ENCODE measurements at regions not wholly inside any gene's neighbourhood (a gene's known extent, or its start where the extent isn't known, plus 50 kb on each side); places are given as distances from the start of the nearest gene placed in this dataset.

- Mint-ChIP-seq H3K36me3 (ENCODE audit: low read depth, unreplicated experiment) (no peaks in the 10 kb centered on the region), H3K27me3 (ENCODE audit: unreplicated experiment) (no peaks in the 10 kb centered on the region), H3K4me3 (ENCODE audit: unreplicated experiment) (no peak overlapping the region), H3K4me1 (ENCODE audit: unreplicated experiment) (peaks cover 4% of the 10 kb centered on the region), H3K9me3 (ENCODE audit: unreplicated experiment) (no peaks in the 10 kb centered on the region), H3K27ac (ENCODE audit: unreplicated experiment) (no peak overlapping the region)
- TF ChIP-seq CTCF (IDR thresholded peaks at IDR 0.05; ENCODE audit: unreplicated experiment) = no peak
- no peak for DNase-seq (ENCODE audit: low spot score)
Observed at GRCh38 chrX:13120017-13120416, 75.6 kb upstream of the FAM9C start.

GRCh38 chrX:13119386-13119785, 75.0 kb upstream of the FAM9C start:
- H3K27me3 Mint-ChIP-seq (ENCODE audit: unreplicated experiment) = peaks cover 1% of the 10 kb centered on the region
- no peaks in the 10 kb centered on the region for H3K36me3 Mint-ChIP-seq (ENCODE audit: low read depth, unreplicated experiment)
- no peak overlapping the region for H3K4me3 Mint-ChIP-seq (ENCODE audit: unreplicated experiment)
- H3K27ac Mint-ChIP-seq (ENCODE audit: unreplicated experiment) = no peak overlapping the region
- no peaks in the 10 kb centered on the region for H3K9me3 Mint-ChIP-seq (ENCODE audit: unreplicated experiment)
- no peak for TF ChIP-seq CTCF (IDR thresholded peaks at IDR 0.05; ENCODE audit: unreplicated experiment)
- DNase-seq (ENCODE audit: low spot score) = no peak
- H3K4me1 Mint-ChIP-seq (ENCODE audit: unreplicated experiment) = peaks cover 4% of the 10 kb centered on the region

- Mint-ChIP-seq H3K27me3 (ENCODE audit: unreplicated experiment) (peaks cover 1% of the 10 kb centered on the region), H3K9me3 (ENCODE audit: unreplicated experiment) (no peaks in the 10 kb centered on the region), H3K27ac (ENCODE audit: unreplicated experiment) (no peak overlapping the region), H3K4me3 (ENCODE audit: unreplicated experiment) (no peak overlapping the region), H3K36me3 (ENCODE audit: low read depth, unreplicated experiment) (no peaks in the 10 kb centered on the region), H3K4me1 (ENCODE audit: unreplicated experiment) (no peaks in the 10 kb centered on the region)
- DNase-seq (ENCODE audit: low spot score) = no peak
- TF ChIP-seq CTCF (IDR thresholded peaks at IDR 0.05; ENCODE audit: unreplicated experiment) = no peak
Observed at GRCh38 chrX:13115146-13115855, 70.9 kb upstream of the FAM9C start.

GRCh38 chrX:13112499-13112898, 68.1 kb upstream of the FAM9C start:
- Mint-ChIP-seq H3K27ac (ENCODE audit: unreplicated experiment) (no peak overlapping the region), H3K4me3 (ENCODE audit: unreplicated experiment) (no peak overlapping the region), H3K4me1 (ENCODE audit: unreplicated experiment) (no peaks in the 10 kb centered on the region), H3K27me3 (ENCODE audit: unreplicated experiment) (peaks cover 1% of the 10 kb centered on the region), H3K9me3 (ENCODE audit: unreplicated experiment) (no peaks in the 10 kb centered on the region), H3K36me3 (ENCODE audit: low read depth, unreplicated experiment) (no peaks in the 10 kb centered on the region)
- DNase-seq (ENCODE audit: low spot score) = no peak
- no peak for TF ChIP-seq CTCF (IDR thresholded peaks at IDR 0.05; ENCODE audit: unreplicated experiment)

- no peaks in the 10 kb centered on the region for H3K4me1 Mint-ChIP-seq (ENCODE audit: unreplicated experiment)
- DNase-seq (ENCODE audit: low spot score) = no peak
- H3K9me3 Mint-ChIP-seq (ENCODE audit: unreplicated experiment) = no peaks in the 10 kb centered on the region
- H3K36me3 Mint-ChIP-seq (ENCODE audit: low read depth, unreplicated experiment) = no peaks in the 10 kb centered on the region
- no peak for TF ChIP-seq CTCF (IDR thresholded peaks at IDR 0.05; ENCODE audit: unreplicated experiment)
- no peak overlapping the region for H3K4me3 Mint-ChIP-seq (ENCODE audit: unreplicated experiment)
- H3K27me3 Mint-ChIP-seq (ENCODE audit: unreplicated experiment) = peaks cover 1% of the 10 kb centered on the region
- H3K27ac Mint-ChIP-seq (ENCODE audit: unreplicated experiment) = no peak overlapping the region
Observed at GRCh38 chrX:13110433-13111324, 66.3 kb upstream of the FAM9C start.

Data from endothelial cell (in vitro differentiated cells).